ENCODE measurements at regions not wholly inside any gene's neighbourhood (a gene's known extent, or its start where the extent isn't known, plus 50 kb on each side); places are given as distances from the start of the nearest gene placed in this dataset.

- no peak for TF ChIP-seq RAD21 (conservative IDR thresholded peaks at IDR 0.05)
- TF ChIP-seq EZH2 (IDR thresholded peaks at IDR 0.05; ENCODE audit: borderline replicate concordance, insufficient read depth, low read length, poor library complexity, severe bottlenecking), result no peak
- no peak for TF ChIP-seq POLR2AphosphoS5 (IDR thresholded peaks at IDR 0.05)
- no peak for TF ChIP-seq CTCF (IDR thresholded peaks at IDR 0.05; ENCODE audit: poor library complexity, severe bottlenecking)
- TF ChIP-seq SMC3 (conservative IDR thresholded peaks at IDR 0.05; ENCODE audit: poor library complexity), result no peak
- no peak for TF ChIP-seq REST (IDR thresholded peaks at IDR 0.05; ENCODE audit: borderline replicate concordance)
Observed at GRCh38 chr10:110403593-110403992, 94.1 kb upstream of the DUSP5 start.

GRCh38 chr10:110404413-110404812 lies 93.3 kb upstream of the DUSP5 start:
- H3K9me2 ChIP-seq (ENCODE audit: insufficient read depth, low read length), result no peaks in the 10 kb centered on the region
- no peaks in the 10 kb centered on the region for H3K9me3 ChIP-seq (ENCODE audit: low read length)
- no peak overlapping the region for H3K27ac ChIP-seq (ENCODE audit: low read length)
- H3K4me3 ChIP-seq (ENCODE audit: low read length), result no peak overlapping the region
- H3K27me3 ChIP-seq (ENCODE audit: insufficient read depth, low read depth, low read length), result no peaks in the 10 kb centered on the region
- no peak overlapping the region for H2AFZ ChIP-seq (ENCODE audit: low read depth, low read length)
- no peaks in the 10 kb centered on the region for H3K79me2 ChIP-seq (replicated peaks; ENCODE audit: insufficient read depth, low read length)
- H4K20me1 ChIP-seq (ENCODE audit: insufficient read depth), result no peaks in the 10 kb centered on the region
- H3F3A ChIP-seq (ENCODE audit: insufficient read depth, low read length, poor library complexity, severe bottlenecking), result no peaks in the 10 kb centered on the region
- TF ChIP-seq TAF1 (IDR thresholded peaks at IDR 0.05; ENCODE audit: low read depth), result no peak
- no peak for TF ChIP-seq CTCF (IDR thresholded peaks at IDR 0.05; ENCODE audit: poor library complexity, severe bottlenecking)
- no peak for TF ChIP-seq EZH2 (IDR thresholded peaks at IDR 0.05; ENCODE audit: borderline replicate concordance, insufficient read depth, low read length, poor library complexity, severe bottlenecking)
- TF ChIP-seq MXI1 (conservative IDR thresholded peaks at IDR 0.05; ENCODE audit: poor library complexity, severe bottlenecking), result no peak
- TF ChIP-seq SMC3 (conservative IDR thresholded peaks at IDR 0.05; ENCODE audit: poor library complexity), result no peak
- no peak for TF ChIP-seq REST (IDR thresholded peaks at IDR 0.05; ENCODE audit: borderline replicate concordance)
- no peak for TF ChIP-seq POLR2AphosphoS5 (IDR thresholded peaks at IDR 0.05)
- no peak for TF ChIP-seq EP300 (conservative IDR thresholded peaks at IDR 0.05; ENCODE audit: poor library complexity, severe bottlenecking)
- no peak for TF ChIP-seq RAD21 (conservative IDR thresholded peaks at IDR 0.05)
- no peak overlapping the region for H3K9ac ChIP-seq (ENCODE audit: low read length)
- H3K36me3 ChIP-seq (ENCODE audit: insufficient read depth, low read length), result no peaks in the 10 kb centered on the region
- no peak overlapping the region for H3K4me2 ChIP-seq (ENCODE audit: low read length)

More at GRCh38 chr10:110403593-110403992, 94.1 kb upstream of the DUSP5 start:
- no peaks in the 10 kb centered on the region for H4K20me1 ChIP-seq (ENCODE audit: insufficient read depth)
- H3K9me3 ChIP-seq (ENCODE audit: low read length), result no peaks in the 10 kb centered on the region
- H3K36me3 ChIP-seq (ENCODE audit: insufficient read depth, low read length), result no peaks in the 10 kb centered on the region
- H3F3A ChIP-seq (ENCODE audit: insufficient read depth, low read length, poor library complexity, severe bottlenecking), result no peaks in the 10 kb centered on the region
- no peaks in the 10 kb centered on the region for H3K79me2 ChIP-seq (replicated peaks; ENCODE audit: insufficient read depth, low read length)
- no peak overlapping the region for H2AFZ ChIP-seq (ENCODE audit: low read depth, low read length)
- no peak overlapping the region for H3K4me2 ChIP-seq (ENCODE audit: low read length)
- H3K4me3 ChIP-seq (ENCODE audit: low read length), result no peak overlapping the region
- H3K27me3 ChIP-seq (ENCODE audit: insufficient read depth, low read depth, low read length), result no peaks in the 10 kb centered on the region
- no peak overlapping the region for H3K9ac ChIP-seq (ENCODE audit: low read length)
- H3K9me2 ChIP-seq (ENCODE audit: insufficient read depth, low read length), result no peaks in the 10 kb centered on the region
- H3K27ac ChIP-seq (ENCODE audit: low read length), result no peak overlapping the region

Measured in neural cell (in vitro differentiated cells).